ENCODE measurements at regions not wholly inside any gene's neighbourhood (a gene's known extent, or its start where the extent isn't known, plus 50 kb on each side); places are given as distances from the start of the nearest gene placed in this dataset.

DNA sequence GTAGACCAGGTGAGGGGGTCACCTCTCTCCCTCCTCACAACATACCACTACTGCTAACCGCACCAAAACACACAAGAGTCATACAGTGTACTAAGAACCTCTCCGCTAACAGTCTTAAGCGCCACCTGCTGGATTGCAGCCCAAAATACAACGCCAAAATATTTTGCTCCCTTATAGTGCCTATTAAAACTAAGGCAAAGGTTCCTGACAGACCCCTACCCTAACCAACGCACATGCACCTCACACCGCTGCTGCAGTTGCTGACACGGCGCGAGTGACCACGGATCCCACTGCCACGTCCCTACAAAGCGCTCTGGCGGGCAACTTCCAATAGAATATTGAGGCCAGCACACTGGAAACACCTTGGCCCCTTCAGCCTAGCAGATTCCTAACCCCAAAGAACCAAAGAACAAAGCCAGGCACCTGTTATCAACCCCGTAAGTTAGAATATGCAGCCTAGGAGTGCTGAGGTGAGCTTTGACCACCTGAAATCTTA lies 563.6 kb upstream of the SEMA3D start:
- H3K27me3 ChIP-seq (ENCODE audit: insufficient read depth, low read length) = no peaks in the 10 kb centered on the region
- TF ChIP-seq, protein P1, sequence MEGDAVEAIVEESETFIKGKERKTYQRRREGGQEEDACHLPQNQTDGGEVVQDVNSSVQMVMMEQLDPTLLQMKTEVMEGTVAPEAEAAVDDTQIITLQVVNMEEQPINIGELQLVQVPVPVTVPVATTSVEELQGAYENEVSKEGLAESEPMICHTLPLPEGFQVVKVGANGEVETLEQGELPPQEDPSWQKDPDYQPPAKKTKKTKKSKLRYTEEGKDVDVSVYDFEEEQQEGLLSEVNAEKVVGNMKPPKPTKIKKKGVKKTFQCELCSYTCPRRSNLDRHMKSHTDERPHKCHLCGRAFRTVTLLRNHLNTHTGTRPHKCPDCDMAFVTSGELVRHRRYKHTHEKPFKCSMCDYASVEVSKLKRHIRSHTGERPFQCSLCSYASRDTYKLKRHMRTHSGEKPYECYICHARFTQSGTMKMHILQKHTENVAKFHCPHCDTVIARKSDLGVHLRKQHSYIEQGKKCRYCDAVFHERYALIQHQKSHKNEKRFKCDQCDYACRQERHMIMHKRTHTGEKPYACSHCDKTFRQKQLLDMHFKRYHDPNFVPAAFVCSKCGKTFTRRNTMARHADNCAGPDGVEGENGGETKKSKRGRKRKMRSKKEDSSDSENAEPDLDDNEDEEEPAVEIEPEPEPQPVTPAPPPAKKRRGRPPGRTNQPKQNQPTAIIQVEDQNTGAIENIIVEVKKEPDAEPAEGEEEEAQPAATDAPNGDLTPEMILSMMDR (IDR thresholded peaks at IDR 0.05; ENCODE audit: low read length) = peak; percentile 85
- no peak for TF ChIP-seq EZH2 (IDR thresholded peaks at IDR 0.05; ENCODE audit: borderline replicate concordance, low read length)

DNA sequence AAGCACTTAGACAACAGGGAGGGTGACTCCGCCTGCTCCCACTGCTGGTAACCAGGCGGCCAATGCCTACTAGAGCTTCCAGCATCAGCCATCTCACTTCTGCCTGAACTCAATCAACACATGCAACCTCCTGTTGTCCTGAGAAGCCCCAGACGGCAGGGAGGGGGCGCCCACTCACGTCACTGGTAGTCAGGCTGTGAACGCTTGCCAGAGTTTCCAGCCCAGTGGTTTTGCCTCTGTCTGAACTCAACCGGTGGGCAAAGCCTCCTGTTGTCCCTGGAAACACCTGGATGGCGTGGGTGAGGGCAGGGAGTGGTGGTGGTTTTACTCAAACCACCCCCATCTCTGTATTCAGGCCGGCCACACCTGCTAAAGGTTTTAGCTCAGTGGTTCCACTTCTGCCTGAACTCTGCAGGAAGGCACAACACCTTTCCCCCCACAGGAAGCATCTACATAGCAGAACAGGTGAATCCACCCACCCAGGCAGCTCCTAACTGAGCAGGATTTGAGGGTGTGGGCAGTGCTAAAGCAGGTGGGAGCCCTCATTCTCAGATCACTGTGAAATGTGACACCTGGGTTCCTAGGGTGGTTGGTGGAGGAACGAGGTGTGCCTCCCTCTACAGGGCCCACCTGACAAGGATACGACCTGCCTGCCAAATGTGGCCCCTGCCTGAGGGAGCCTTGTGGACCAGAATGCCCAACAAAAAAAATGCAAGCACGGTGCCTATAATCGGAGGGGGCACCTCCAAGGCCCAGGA lies 563.0 kb upstream of the SEMA3D start:
- H3K4me1 ChIP-seq (ENCODE audit: insufficient read depth, low read length, severe bottlenecking) = peaks cover 7% of the 10 kb centered on the region
- no peak for TF ChIP-seq EZH2 (IDR thresholded peaks at IDR 0.05; ENCODE audit: borderline replicate concordance, low read length)
- TF ChIP-seq, protein P1 (IDR thresholded peaks at IDR 0.05; ENCODE audit: low read length) = peak; percentile 25
- no peak overlapping the region for H3K9ac ChIP-seq (ENCODE audit: low read length)
- H3K4me3 ChIP-seq (ENCODE audit: low read depth, low read length, poor library complexity, severe bottlenecking) = no peak overlapping the region
- H3F3A ChIP-seq (ENCODE audit: insufficient read depth, low read length) = no peaks in the 10 kb centered on the region
- no peaks in the 10 kb centered on the region for H3K36me3 ChIP-seq (ENCODE audit: insufficient read depth, low read length)
- H2AFZ ChIP-seq (ENCODE audit: low read length) = no peak overlapping the region
- no peaks in the 10 kb centered on the region for H3K9me2 ChIP-seq (ENCODE audit: low read depth, low read length)
- H3K79me2 ChIP-seq (ENCODE audit: insufficient read depth, low read length) = no peaks in the 10 kb centered on the region
- H4K20me1 ChIP-seq (ENCODE audit: insufficient read depth, low read length) = no peaks in the 10 kb centered on the region
- no peaks in the 10 kb centered on the region for H3K9me3 ChIP-seq (ENCODE audit: low read length)
- no peaks in the 10 kb centered on the region for H3K27me3 ChIP-seq (ENCODE audit: insufficient read depth, low read length)
- no peak overlapping the region for H3K4me2 ChIP-seq (ENCODE audit: low read length)
- H3K27ac ChIP-seq (ENCODE audit: low read depth, low read length, poor library complexity, severe bottlenecking) = no peak overlapping the region

More for the DNA sequence above, 563.6 kb upstream of the SEMA3D start:
- H3K9me3 ChIP-seq (ENCODE audit: low read length) = no peaks in the 10 kb centered on the region
- no peak overlapping the region for H3K4me3 ChIP-seq (ENCODE audit: low read depth, low read length, poor library complexity, severe bottlenecking)
- H3K27ac ChIP-seq (ENCODE audit: low read depth, low read length, poor library complexity, severe bottlenecking) = no peak overlapping the region
- no peak overlapping the region for H3K4me2 ChIP-seq (ENCODE audit: low read length)
- peaks cover 7% of the 10 kb centered on the region for H3K4me1 ChIP-seq (ENCODE audit: insufficient read depth, low read length, severe bottlenecking)
- H4K20me1 ChIP-seq (ENCODE audit: insufficient read depth, low read length) = no peaks in the 10 kb centered on the region
- H3K9ac ChIP-seq (ENCODE audit: low read length) = no peak overlapping the region
- H3K79me2 ChIP-seq (ENCODE audit: insufficient read depth, low read length) = no peaks in the 10 kb centered on the region
- H3K36me3 ChIP-seq (ENCODE audit: insufficient read depth, low read length) = no peaks in the 10 kb centered on the region
- H3F3A ChIP-seq (ENCODE audit: insufficient read depth, low read length) = no peaks in the 10 kb centered on the region
- H3K9me2 ChIP-seq (ENCODE audit: low read depth, low read length) = no peaks in the 10 kb centered on the region
- no peak overlapping the region for H2AFZ ChIP-seq (ENCODE audit: low read length)

DNA sequence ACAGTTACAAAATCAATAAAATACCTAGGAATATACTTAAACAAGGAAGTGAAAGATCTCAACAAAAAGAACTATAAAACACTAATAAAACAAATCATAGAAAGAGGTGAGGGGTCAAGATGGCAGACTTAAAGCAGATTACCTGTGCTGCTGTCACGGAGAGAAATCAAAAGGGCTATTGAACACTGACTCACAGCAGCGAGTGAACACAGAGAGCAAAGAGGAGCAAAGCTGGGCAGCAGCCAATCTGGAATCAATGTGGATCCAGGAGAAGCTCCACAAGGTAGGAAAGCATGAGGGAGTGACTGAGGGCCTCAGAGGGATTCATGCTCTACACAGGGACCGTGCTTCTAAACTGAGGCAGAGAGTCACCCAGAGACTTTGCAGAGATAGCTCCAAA lies 562.0 kb upstream of the SEMA3D start:
- Histone ChIP-seq H3K27ac (ENCODE audit: low read depth, low read length, poor library complexity, severe bottlenecking) (no peak overlapping the region), H3K79me2 (ENCODE audit: insufficient read depth, low read length) (no peaks in the 10 kb centered on the region), H3K27me3 (ENCODE audit: insufficient read depth, low read length) (no peaks in the 10 kb centered on the region), H3K4me3 (ENCODE audit: low read depth, low read length, poor library complexity, severe bottlenecking) (no peak overlapping the region), H3K9me3 (ENCODE audit: low read length) (no peaks in the 10 kb centered on the region), H2AFZ (ENCODE audit: low read length) (no peak overlapping the region), H3K9me2 (ENCODE audit: low read depth, low read length) (no peaks in the 10 kb centered on the region), H3K9ac (ENCODE audit: low read length) (no peak overlapping the region), H3K4me1 (ENCODE audit: insufficient read depth, low read length, severe bottlenecking) (peaks cover 7% of the 10 kb centered on the region), H3F3A (ENCODE audit: insufficient read depth, low read length) (no peaks in the 10 kb centered on the region), H4K20me1 (ENCODE audit: insufficient read depth, low read length) (no peaks in the 10 kb centered on the region), H3K4me2 (ENCODE audit: low read length) (no peak overlapping the region), H3K36me3 (ENCODE audit: insufficient read depth, low read length) (no peaks in the 10 kb centered on the region)
- TF ChIP-seq, protein P1 (IDR thresholded peaks at IDR 0.05; ENCODE audit: low read length) = no peak
- TF ChIP-seq EZH2 (IDR thresholded peaks at IDR 0.05; ENCODE audit: borderline replicate concordance, low read length) = no peak

Measured in OCI-LY1 (cell line).